ENCODE measurements at regions not wholly inside any gene's neighbourhood (a gene's known extent, or its start where the extent isn't known, plus 50 kb on each side); places are given as distances from the start of the nearest gene placed in this dataset.

DNA sequence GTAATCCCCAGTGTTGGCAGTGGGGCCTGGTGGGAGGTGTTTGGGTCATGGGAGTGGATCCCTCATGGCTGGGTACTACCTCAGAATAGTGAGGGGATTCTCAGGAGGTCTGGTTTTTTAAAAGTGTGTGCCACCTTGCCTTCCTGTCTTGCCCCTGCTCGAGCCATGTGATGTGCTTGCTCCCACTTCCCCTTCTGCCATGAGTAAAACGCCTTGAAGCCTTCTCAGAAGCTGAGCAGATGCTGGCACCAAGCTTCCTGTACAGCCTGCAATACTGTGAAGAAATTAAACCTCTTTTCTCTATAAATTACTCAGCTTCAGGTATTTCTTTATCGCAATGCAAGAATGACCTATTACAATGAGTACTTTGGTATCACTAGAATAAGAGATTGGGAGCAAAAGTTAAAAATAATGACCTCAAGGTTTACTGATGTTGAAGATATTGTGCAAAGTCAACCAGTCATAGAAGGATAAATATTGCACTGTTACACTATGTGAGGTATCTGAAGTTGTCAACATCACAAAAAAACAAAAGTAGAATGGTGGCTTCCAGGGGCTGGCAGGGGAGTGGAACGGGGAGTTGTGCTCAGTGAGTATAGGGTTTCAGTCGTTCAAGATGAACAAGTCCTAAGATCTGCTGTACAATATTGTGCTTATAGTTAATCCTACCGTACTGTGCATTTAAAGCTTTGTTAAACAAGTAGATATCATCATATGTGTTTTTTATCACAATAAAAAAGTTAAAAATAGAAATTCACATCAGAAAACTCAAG, 938.3 kb upstream of the CNTNAP5 start:
- TF ChIP-seq, protein P1, sequence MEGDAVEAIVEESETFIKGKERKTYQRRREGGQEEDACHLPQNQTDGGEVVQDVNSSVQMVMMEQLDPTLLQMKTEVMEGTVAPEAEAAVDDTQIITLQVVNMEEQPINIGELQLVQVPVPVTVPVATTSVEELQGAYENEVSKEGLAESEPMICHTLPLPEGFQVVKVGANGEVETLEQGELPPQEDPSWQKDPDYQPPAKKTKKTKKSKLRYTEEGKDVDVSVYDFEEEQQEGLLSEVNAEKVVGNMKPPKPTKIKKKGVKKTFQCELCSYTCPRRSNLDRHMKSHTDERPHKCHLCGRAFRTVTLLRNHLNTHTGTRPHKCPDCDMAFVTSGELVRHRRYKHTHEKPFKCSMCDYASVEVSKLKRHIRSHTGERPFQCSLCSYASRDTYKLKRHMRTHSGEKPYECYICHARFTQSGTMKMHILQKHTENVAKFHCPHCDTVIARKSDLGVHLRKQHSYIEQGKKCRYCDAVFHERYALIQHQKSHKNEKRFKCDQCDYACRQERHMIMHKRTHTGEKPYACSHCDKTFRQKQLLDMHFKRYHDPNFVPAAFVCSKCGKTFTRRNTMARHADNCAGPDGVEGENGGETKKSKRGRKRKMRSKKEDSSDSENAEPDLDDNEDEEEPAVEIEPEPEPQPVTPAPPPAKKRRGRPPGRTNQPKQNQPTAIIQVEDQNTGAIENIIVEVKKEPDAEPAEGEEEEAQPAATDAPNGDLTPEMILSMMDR (IDR thresholded peaks at IDR 0.05; ENCODE audit: unreplicated experiment), result no peak
- DNase-seq (ENCODE audit: low spot score), result no peak
- no peak overlapping the region for H3K4me3 Mint-ChIP-seq (ENCODE audit: unreplicated experiment)
- no peak overlapping the region for H3K27ac Mint-ChIP-seq (ENCODE audit: unreplicated experiment)
- H3K27me3 Mint-ChIP-seq (ENCODE audit: unreplicated experiment), result no peaks in the 10 kb centered on the region
- no peaks in the 10 kb centered on the region for H3K9me3 Mint-ChIP-seq (ENCODE audit: unreplicated experiment)
- no peaks in the 10 kb centered on the region for H3K36me3 Mint-ChIP-seq (ENCODE audit: low read depth, unreplicated experiment)
- no peaks in the 10 kb centered on the region for H3K4me1 Mint-ChIP-seq (ENCODE audit: unreplicated experiment)

DNA sequence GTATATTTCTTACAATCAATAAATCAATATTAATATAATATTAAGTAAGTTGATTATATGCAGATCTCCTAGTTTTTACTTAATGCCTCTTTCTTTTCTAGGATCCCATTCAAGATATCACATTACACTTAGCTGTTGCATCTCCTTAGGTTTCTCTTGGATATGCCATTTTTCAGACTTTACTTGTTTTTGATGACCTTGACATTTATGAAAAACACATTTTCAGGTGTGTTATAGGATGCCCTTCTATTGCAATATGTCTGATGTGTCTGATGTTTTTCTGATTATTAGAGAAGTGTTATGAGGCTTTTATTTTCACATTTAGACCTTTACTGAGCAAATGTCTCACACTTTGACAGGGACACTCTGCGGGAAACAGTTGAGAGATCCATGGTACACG, 933.6 kb upstream of the CNTNAP5 start:
- no peak for DNase-seq (ENCODE audit: low spot score)
- Mint-ChIP-seq H3K9me3 (ENCODE audit: unreplicated experiment) (no peaks in the 10 kb centered on the region), H3K4me1 (ENCODE audit: unreplicated experiment) (peaks cover 11% of the 10 kb centered on the region), H3K27me3 (ENCODE audit: unreplicated experiment) (no peaks in the 10 kb centered on the region), H3K27ac (ENCODE audit: unreplicated experiment) (no peak overlapping the region), H3K4me3 (ENCODE audit: unreplicated experiment) (no peak overlapping the region), H3K36me3 (ENCODE audit: low read depth, unreplicated experiment) (no peaks in the 10 kb centered on the region)
- TF ChIP-seq, protein P1 (IDR thresholded peaks at IDR 0.05; ENCODE audit: unreplicated experiment), result no peak

DNA sequence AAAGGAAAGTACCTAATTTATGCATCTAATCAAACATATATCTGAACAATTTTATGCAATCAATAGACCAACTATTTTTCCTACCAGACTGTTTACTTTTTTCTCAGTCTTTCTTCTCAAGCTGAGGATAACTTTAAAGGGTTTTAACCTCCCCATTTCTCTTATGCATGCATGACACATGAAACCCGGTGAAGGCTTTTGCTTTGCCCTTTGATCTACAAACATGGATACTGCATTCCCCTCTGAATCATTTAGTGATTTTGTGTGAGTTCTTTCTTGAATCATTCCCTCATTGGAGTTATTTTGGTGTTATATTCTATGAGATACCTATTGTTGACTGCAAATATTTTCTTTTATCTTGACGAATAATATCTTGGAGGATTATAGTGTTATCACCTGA, 931.9 kb upstream of the CNTNAP5 start:
- H3K9me3 Mint-ChIP-seq (ENCODE audit: unreplicated experiment), result no peaks in the 10 kb centered on the region
- no peaks in the 10 kb centered on the region for H3K27me3 Mint-ChIP-seq (ENCODE audit: unreplicated experiment)
- TF ChIP-seq, protein P1 (IDR thresholded peaks at IDR 0.05; ENCODE audit: unreplicated experiment), result no peak
- H3K4me3 Mint-ChIP-seq (ENCODE audit: unreplicated experiment), result no peak overlapping the region
- H3K36me3 Mint-ChIP-seq (ENCODE audit: low read depth, unreplicated experiment), result no peaks in the 10 kb centered on the region
- H3K27ac Mint-ChIP-seq (ENCODE audit: unreplicated experiment), result no peak overlapping the region
- no peak for DNase-seq (ENCODE audit: low spot score)
- H3K4me1 Mint-ChIP-seq (ENCODE audit: unreplicated experiment), result peaks cover 14% of the 10 kb centered on the region

DNA sequence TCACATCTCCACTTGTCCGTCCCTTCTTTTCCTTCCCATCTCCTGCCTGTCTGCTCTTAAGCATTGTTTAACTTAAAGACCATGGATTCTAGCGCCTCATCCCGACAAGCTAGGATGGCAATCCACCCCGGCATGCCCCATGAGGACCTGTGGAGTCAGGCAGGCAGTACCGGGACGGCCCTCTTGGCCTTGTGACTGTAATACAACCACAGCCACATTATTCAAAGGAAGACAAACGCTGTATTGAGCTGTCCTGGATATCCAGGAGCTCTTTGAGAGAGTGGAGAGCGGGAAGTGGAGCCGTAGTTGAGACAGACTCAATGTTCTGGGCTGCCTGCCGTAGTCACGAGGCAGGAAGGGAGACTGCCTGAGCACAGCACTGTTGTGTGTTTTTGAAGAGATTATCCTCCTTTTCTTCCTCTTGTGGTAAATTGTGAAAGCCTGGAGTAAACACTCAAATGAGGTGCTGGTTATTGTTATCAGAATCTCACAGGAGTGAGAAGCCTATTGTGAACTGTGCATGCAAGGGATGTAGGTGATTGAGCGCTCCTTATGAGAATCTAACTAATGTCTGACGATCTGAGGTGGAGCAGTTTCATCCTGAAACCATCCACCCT, 929.8 kb upstream of the CNTNAP5 start:
- Mint-ChIP-seq H3K9me3 (ENCODE audit: unreplicated experiment) (no peaks in the 10 kb centered on the region), H3K4me3 (ENCODE audit: unreplicated experiment) (no peak overlapping the region), H3K27ac (ENCODE audit: unreplicated experiment) (peak overlapping the region; percentile 9), H3K27me3 (ENCODE audit: unreplicated experiment) (no peaks in the 10 kb centered on the region), H3K36me3 (ENCODE audit: low read depth, unreplicated experiment) (no peaks in the 10 kb centered on the region), H3K4me1 (ENCODE audit: unreplicated experiment) (peaks cover 18% of the 10 kb centered on the region)
- TF ChIP-seq, protein P1 (IDR thresholded peaks at IDR 0.05; ENCODE audit: unreplicated experiment), result no peak
- DNase-seq (ENCODE audit: low spot score), result no peak

DNA sequence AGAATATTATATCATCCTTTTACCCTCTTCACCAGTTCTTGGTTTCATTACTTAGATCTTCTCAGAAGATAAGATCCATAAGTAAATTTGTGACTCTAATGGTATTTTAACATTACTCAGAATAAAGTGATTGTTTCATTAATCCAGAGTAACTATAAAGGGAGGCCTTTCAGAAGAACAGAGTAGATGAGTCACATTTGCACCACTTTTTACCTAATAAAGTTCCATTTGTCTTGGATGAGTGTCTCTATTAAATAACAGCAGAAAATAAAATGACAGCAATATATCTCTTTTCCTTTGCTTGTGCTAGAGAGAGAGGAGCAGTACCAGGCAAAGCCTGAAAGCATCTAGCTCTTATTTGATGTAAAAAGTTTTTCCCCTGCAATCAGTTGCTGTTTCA, 926.5 kb upstream of the CNTNAP5 start:
- no peaks in the 10 kb centered on the region for H3K36me3 Mint-ChIP-seq (ENCODE audit: low read depth, unreplicated experiment)
- no peaks in the 10 kb centered on the region for H3K27me3 Mint-ChIP-seq (ENCODE audit: unreplicated experiment)
- H3K9me3 Mint-ChIP-seq (ENCODE audit: unreplicated experiment), result no peaks in the 10 kb centered on the region
- no peak overlapping the region for H3K4me3 Mint-ChIP-seq (ENCODE audit: unreplicated experiment)
- no peak overlapping the region for H3K27ac Mint-ChIP-seq (ENCODE audit: unreplicated experiment)
- TF ChIP-seq, protein P1 (IDR thresholded peaks at IDR 0.05; ENCODE audit: unreplicated experiment), result no peak
- no peak for DNase-seq (ENCODE audit: low spot score)
- peaks cover 18% of the 10 kb centered on the region for H3K4me1 Mint-ChIP-seq (ENCODE audit: unreplicated experiment)

Data from endothelial cell (in vitro differentiated cells).